Prostate gland (tissue), 2 donors: ENCODE measurements at regions not wholly inside any gene's neighbourhood (a gene's known extent, or its start where the extent isn't known, plus 50 kb on each side); places are given as distances from the start of the nearest gene placed in this dataset.

Source experiments
- DNase-seq: peaks from one replicate; pipeline ENCODE4 v3.0.0-alpha.2; 2019; ENCODE audit warnings: low spot score
- H3K27ac ChIP-seq, 2 donors: fragments of 200-600 bp; sonication (generic); 2 replicates each; pipeline ENCODE4 v1.5.1; 2017 to 2019
- H3K27me3 ChIP-seq: fragments of 200-600 bp; sonication (generic); replicated peaks from 2 replicates; pipeline ENCODE4 v1.5.1; 2019; ENCODE audit not compliant: insufficient read depth
- H3K36me3 ChIP-seq, 2 donors: fragments of 200-600 bp; sonication (generic); 1 replicate in 1 of 2; 2 replicates in 1 of 2; pipeline versions ENCODE4 v1.5.1 to v1.8.1; 2017 to 2019
- H3K4me1 ChIP-seq: fragments of 200-600 bp; sonication (generic); replicated peaks from 2 replicates; pipeline ENCODE4 v1.5.1; 2019
- H3K4me3 ChIP-seq, 2 donors: fragments of 200-600 bp; sonication (generic); 2 replicates each; pipeline ENCODE4 v1.5.1; 2017 to 2019
- H3K9me3 ChIP-seq: fragments of 200-600 bp; sonication (generic); 2 replicates; pipeline ENCODE4 v1.5.1; 2017
- POLR2A ChIP-seq: fragments of 450-650 bp; IDR thresholded peaks from one replicate; pipeline ENCODE4 v1.6.1; 2016; ENCODE audit warnings: antibody characterized with exemption, mild to moderate bottlenecking
- POLR2AphosphoS5 ChIP-seq: sonication (generic); formaldehyde crosslinking; IDR thresholded peaks from one replicate; pipeline ENCODE4 v1.6.1; 2017; ENCODE audit warnings: antibody characterized with exemption
- WGBS: methylation state at CpG from one replicate; pipeline ENCODE4 v1.1.5; 2018; 5-methylcytosine and 5-hydroxymethylcytosine counted together
- intact Hi-C: fragments of 100-400 bp; cut with DNase I; formaldehyde crosslinking; loops from one replicate; pipeline ENCODE4 v1.14.2; 2022
- TF ChIP-seq, protein P1 (sequence below), 4 experiments: fragments of 200-600 bp in 2 of 4; fragments of 450-650 bp in 2 of 4; sonication (generic) in 2 of 4; IDR thresholded peaks; 1 replicate in 3 of 4; 2 replicates in 1 of 4; pipeline ENCODE4 v1.5.1; 2016 to 2019; ENCODE audit warnings: antibody characterized with exemption in 4 of 4, mild to moderate bottlenecking in 2 of 4, moderate library complexity in 2 of 4

DNA sequence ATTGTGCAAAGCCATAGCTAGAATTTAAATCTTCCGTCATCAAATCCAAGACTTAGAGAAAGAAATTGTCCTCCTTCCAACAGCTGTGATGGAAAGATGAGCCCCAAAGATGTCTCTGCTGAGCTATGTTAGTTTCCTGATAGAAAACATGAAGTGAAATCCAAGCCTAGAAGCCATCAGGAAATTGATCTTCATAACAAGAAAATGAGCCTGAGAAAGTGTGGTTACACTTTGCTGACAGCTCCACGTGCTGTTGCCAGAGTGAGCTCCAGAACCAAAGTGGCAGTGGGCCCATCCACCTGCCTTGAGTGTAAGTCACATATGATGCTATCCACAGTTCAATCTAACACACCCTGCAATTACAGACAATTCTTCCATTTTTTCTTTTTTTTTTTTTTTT lies 58.0 kb upstream of the UBASH3B start:
- DNase-seq = no peak
- Histone ChIP-seq H3K27me3 (no peaks in the 10 kb centered on the region), H3K4me1 (no peaks in the 10 kb centered on the region), H3K9me3 (no peaks in the 10 kb centered on the region), H3K36me3 (no peaks in the 10 kb centered on the region), H3K4me3 (no peak overlapping the region), H3K27ac (no peak overlapping the region)
- intact Hi-C loops = no loop called here
- WGBS = 83% methylated on average over 2 of the region's 2 CpGs
- TF ChIP-seq, protein P1, sequence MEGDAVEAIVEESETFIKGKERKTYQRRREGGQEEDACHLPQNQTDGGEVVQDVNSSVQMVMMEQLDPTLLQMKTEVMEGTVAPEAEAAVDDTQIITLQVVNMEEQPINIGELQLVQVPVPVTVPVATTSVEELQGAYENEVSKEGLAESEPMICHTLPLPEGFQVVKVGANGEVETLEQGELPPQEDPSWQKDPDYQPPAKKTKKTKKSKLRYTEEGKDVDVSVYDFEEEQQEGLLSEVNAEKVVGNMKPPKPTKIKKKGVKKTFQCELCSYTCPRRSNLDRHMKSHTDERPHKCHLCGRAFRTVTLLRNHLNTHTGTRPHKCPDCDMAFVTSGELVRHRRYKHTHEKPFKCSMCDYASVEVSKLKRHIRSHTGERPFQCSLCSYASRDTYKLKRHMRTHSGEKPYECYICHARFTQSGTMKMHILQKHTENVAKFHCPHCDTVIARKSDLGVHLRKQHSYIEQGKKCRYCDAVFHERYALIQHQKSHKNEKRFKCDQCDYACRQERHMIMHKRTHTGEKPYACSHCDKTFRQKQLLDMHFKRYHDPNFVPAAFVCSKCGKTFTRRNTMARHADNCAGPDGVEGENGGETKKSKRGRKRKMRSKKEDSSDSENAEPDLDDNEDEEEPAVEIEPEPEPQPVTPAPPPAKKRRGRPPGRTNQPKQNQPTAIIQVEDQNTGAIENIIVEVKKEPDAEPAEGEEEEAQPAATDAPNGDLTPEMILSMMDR (IDR thresholded peaks at IDR 0.05) = no peak
- TF ChIP-seq POLR2A (no peak), POLR2AphosphoS5 (no peak)

- H3K27ac ChIP-seq = no peak overlapping the region
- H3K36me3 ChIP-seq = no peaks in the 10 kb centered on the region
- no peak for TF ChIP-seq POLR2A
- TF ChIP-seq POLR2AphosphoS5 = no peak
- TF ChIP-seq, protein P1 (IDR thresholded peaks at IDR 0.05) = no peak
- 79% methylated on average over 3 of the region's 3 CpGs for WGBS
- intact Hi-C loops = no loop called here
- no peaks in the 10 kb centered on the region for H3K9me3 ChIP-seq
- H3K4me3 ChIP-seq = no peak overlapping the region
- H3K4me1 ChIP-seq = no peaks in the 10 kb centered on the region
- no peak for DNase-seq
- H3K27me3 ChIP-seq = no peaks in the 10 kb centered on the region
Measured at GRCh38 chr11:122594986-122595645, 60.4 kb upstream of the UBASH3B start.

- no peak for DNase-seq
- intact Hi-C loops = no loop called here
- no peaks in the 10 kb centered on the region for H3K4me1 ChIP-seq
- no peaks in the 10 kb centered on the region for H3K9me3 ChIP-seq
- WGBS = 82% methylated on average over 4 of the region's 4 CpGs
- no peaks in the 10 kb centered on the region for H3K36me3 ChIP-seq
- TF ChIP-seq POLR2AphosphoS5 (no peak), POLR2A (no peak)
- TF ChIP-seq, protein P1 (IDR thresholded peaks at IDR 0.05) = no peak
- H3K27ac ChIP-seq = no peak overlapping the region
- no peaks in the 10 kb centered on the region for H3K27me3 ChIP-seq
- no peak overlapping the region for H3K4me3 ChIP-seq
Measured at GRCh38 chr11:122593473-122594420, 61.8 kb upstream of the UBASH3B start.

GRCh38 chr11:122592641-122593040 lies 62.9 kb upstream of the UBASH3B start:
- intact Hi-C loops = no loop called here
- H3K4me1 ChIP-seq = no peaks in the 10 kb centered on the region

More at GRCh38 chr11:122592641-122593040, 62.9 kb upstream of the UBASH3B start:
- Histone ChIP-seq H3K27ac (no peak overlapping the region), H3K4me3 (no peak overlapping the region), H3K27me3 (no peaks in the 10 kb centered on the region), H3K9me3 (no peaks in the 10 kb centered on the region), H3K36me3 (no peaks in the 10 kb centered on the region)
- TF ChIP-seq, protein P1 (IDR thresholded peaks at IDR 0.05) = no peak
- no peak for TF ChIP-seq POLR2AphosphoS5
- no peak for TF ChIP-seq POLR2A
- WGBS = 66% methylated on average over 6 of the region's 6 CpGs
- no peak for DNase-seq
